ENCODE measurements at regions not wholly inside any gene's neighbourhood (a gene's known extent, or its start where the extent isn't known, plus 50 kb on each side); places are given as distances from the start of the nearest gene placed in this dataset.
"Not testable (repeated sequence)": the region's sequence is repeated elsewhere in the genome, so short reads cannot be mapped to it uniquely, and the experiment has no call there.

DNA sequence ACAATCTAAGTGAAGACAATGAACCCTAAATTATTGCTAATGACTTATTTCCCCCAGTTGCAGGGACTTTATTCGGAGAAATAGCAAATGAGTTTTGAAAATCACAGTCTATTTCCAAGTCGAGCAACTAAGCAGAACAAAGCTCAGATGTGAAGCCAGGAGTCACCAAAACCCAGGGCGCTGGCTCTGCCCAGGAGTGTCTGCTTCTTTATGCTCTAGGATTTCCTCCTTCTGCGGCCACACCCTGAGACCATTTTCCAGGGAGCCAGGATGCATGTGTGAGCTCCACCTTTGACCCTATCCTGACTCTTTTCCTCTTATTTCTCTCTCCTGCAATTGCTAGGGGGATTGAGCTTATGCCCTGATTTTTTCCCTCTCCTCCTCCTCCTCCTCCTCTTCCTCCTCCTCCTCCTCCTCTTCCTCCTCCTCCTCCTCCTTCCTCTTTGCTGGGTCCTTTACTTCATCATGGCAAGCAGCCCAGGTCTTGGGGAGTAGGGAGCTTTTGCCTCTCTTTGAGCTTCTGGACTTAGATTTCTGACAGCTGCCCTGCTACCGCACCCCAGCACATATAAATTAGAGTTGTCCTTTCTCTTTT lies 234.4 kb downstream of the ARL4A start:
- TF ChIP-seq, protein P1, sequence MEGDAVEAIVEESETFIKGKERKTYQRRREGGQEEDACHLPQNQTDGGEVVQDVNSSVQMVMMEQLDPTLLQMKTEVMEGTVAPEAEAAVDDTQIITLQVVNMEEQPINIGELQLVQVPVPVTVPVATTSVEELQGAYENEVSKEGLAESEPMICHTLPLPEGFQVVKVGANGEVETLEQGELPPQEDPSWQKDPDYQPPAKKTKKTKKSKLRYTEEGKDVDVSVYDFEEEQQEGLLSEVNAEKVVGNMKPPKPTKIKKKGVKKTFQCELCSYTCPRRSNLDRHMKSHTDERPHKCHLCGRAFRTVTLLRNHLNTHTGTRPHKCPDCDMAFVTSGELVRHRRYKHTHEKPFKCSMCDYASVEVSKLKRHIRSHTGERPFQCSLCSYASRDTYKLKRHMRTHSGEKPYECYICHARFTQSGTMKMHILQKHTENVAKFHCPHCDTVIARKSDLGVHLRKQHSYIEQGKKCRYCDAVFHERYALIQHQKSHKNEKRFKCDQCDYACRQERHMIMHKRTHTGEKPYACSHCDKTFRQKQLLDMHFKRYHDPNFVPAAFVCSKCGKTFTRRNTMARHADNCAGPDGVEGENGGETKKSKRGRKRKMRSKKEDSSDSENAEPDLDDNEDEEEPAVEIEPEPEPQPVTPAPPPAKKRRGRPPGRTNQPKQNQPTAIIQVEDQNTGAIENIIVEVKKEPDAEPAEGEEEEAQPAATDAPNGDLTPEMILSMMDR (IDR thresholded peaks at IDR 0.05; ENCODE audit: control insufficient read depth, extremely low read depth, insufficient read depth) = no peak
- DNase-seq (ENCODE audit: low read depth) = no peak
- no peak overlapping the region for H3K4me3 ChIP-seq (ENCODE audit: low read depth, low read length)

DNA sequence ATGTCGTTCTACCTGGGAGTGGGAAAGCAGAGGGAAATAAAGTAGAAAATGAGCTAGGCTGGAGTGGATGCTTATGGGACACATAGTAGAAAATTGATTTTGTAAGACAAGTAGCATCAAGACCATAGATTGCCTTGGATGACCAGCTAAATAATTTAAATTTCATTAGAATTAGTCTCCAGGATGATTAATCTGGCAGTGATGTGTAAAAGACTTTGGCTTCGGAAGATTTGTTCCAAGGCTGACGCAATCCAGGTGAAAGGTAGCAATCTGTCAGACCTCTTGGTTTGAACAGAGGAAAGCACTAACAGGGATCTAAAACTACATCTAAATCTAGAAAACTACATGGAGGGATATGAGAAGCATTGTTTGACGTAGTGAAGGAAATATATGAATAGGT lies 236.5 kb downstream of the ARL4A start:
- TF ChIP-seq, protein P1 (IDR thresholded peaks at IDR 0.05; ENCODE audit: control insufficient read depth, extremely low read depth, insufficient read depth) = no peak
- no peak for DNase-seq (ENCODE audit: low read depth)
- no peak overlapping the region for H3K4me3 ChIP-seq (ENCODE audit: low read depth, low read length)

DNA sequence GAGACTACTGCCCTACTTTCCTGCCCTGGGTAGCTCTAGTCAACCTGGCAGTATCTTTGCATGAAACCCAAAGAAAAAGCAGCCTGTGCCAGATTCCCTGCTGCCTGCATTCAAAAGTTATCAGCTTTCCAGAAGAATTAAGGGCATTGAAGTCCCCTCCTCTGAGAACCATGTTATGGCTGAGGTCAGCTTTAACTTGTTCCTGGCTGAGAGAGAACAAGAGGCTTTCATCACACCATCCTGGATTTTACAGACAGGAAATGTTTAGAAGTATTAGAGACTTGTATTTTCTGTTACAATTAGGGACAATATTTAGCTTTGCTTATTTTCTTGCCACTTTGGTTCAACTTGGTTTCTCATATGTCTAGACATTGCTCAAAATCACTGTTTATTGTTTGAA lies 238.8 kb downstream of the ARL4A start:
- no peak overlapping the region for H3K4me3 ChIP-seq (ENCODE audit: low read depth, low read length)
- TF ChIP-seq, protein P1 (IDR thresholded peaks at IDR 0.05; ENCODE audit: control insufficient read depth, extremely low read depth, insufficient read depth) = no peak
- no peak for DNase-seq (ENCODE audit: low read depth)

DNA sequence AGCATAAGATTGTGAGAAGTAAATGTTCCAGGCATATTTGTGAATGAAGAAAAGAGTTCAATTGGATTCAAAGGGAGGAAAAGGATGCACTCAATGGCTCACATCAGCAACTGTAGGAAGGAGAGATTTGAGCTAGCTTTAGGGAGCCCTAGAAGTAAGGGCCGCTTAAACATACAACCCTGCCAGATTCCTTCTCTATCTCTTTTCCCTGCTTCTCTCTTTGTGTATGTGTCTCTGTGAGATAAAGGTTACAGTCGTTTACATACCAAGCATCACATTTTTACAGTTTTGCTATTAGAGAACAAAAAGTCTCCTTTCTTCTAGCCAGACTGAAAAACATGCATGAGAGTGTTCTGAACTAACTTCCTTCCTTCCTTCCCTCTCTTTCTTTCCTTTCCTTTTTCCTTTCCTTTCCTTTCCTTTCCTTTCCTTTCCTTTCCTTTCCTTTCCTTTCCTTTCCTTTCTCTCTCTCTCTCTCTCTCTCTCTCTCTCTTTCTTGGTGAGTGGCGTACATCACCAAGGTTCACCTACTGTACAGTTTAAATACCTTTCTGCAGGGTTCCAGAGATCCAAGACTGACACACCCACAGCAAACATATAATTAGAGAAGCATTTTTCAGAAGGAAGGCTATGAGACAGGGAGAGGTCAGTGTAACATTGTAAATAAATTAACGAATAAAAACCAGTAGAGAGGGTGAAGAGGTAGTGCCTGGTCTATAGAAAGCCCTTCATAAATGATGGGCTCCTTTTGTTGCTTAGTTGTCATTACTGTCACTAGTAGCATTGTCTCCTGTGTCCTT lies 240.4 kb downstream of the ARL4A start:
- DNase-seq (ENCODE audit: low read depth) = no peak
- H3K4me3 ChIP-seq (ENCODE audit: low read depth, low read length) = no peak overlapping the region
- TF ChIP-seq, protein P1 (IDR thresholded peaks at IDR 0.05; ENCODE audit: control insufficient read depth, extremely low read depth, insufficient read depth) = no peak

DNA sequence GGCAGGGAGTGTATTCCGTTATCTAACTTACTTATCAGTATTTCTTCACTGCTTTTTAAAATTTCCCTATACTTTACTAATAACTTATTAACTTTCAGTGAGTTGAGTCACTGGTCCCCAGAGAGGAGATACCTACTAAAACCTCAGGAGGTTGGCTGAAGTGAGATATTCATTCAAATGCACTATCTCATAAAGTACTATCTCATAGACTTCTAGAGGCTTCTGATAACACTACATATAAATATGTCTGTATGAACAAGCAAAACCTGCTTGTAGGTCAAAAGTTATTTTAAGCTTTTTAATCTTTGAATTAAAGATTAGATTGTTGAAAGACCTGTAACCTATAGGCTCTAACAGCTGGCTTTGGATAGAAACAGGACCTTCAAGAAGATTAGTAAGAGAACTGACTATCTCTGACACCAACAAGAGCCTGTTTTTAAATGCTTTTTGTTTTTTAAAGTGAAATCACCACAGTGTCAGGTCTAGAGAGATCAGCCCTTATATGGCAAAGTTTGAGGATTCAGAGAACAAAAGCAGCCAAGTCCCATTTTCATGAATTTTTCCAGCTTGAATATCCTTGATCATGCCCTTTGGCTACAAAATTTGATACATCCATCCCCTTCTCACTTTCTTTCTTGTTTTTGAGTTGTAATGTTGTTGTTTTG lies 242.2 kb downstream of the ARL4A start:
- no peak overlapping the region for H3K4me3 ChIP-seq (ENCODE audit: low read depth, low read length)
- TF ChIP-seq, protein P1 (IDR thresholded peaks at IDR 0.05; ENCODE audit: control insufficient read depth, extremely low read depth, insufficient read depth) = no peak
- DNase-seq (ENCODE audit: low read depth) = no peak

DNA sequence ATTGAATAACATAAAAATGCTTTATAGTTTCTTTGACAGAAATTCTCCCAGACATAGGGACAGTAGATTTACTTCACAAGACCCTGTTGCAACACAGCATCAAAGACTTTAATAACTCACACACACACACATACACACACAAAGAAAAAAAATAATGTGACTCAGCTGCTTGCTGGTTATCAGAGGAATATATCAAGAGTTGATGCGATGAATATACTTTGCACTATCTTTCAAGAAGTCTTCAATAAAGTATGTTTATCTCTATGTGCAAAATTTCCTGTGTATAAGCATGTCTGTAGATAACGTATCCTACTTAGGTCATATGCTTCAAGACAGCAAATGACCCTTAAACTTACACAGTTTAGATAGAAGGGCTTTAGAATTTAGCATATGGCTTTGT lies 243.1 kb downstream of the ARL4A start:
- no peak for DNase-seq (ENCODE audit: low read depth)
- H3K4me3 ChIP-seq (ENCODE audit: low read depth, low read length) = no peak overlapping the region
- TF ChIP-seq, protein P1 (IDR thresholded peaks at IDR 0.05; ENCODE audit: control insufficient read depth, extremely low read depth, insufficient read depth) = no peak

DNA sequence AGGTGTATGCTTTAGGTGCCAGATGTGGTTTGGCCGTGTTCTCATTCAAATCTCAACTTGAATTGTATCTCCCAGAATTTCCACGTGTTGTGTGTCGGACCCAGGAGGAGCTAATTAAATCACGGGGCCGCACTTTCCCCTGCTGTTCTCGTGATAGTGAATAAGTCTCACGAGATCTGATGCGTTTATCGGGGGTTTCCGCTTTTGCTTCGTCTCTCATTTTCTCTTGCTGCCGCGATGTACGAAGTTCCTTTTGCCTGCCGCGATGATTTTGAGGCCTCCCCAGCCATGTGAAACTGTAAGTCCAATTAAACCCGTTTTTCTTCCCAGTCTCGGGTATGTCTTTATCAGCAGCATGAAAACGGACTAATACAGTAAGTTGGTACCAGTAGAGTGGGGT lies 244.0 kb downstream of the ARL4A start:
- DNase-seq (ENCODE audit: low read depth); H3K4me3 ChIP-seq (ENCODE audit: low read depth, low read length): not testable (repeated sequence)
